ENCODE measurements at regions not wholly inside any gene's neighbourhood (a gene's known extent, or its start where the extent isn't known, plus 50 kb on each side); places are given as distances from the start of the nearest gene placed in this dataset.

GRCh38 chr3:72327008-72327407 lies 521.2 kb downstream of the SHQ1 start:
- H3K4me3 ChIP-seq (ENCODE audit: insufficient read depth, low read depth, low read length) = no peak overlapping the region
- no peak overlapping the region for H3K27ac ChIP-seq (ENCODE audit: low read depth, low read length)
- no peaks in the 10 kb centered on the region for H3K79me2 ChIP-seq (ENCODE audit: insufficient read depth, low read length)
- H3K4me2 ChIP-seq (ENCODE audit: low read length) = no peak overlapping the region
- peaks cover 8% of the 10 kb centered on the region for H3K4me1 ChIP-seq (ENCODE audit: insufficient read depth, low read length)
- Mint-ChIP-seq H3K4me1 (ENCODE audit: low read depth, unreplicated experiment) (peaks cover 5% of the 10 kb centered on the region), H3K4me3 (ENCODE audit: unreplicated experiment) (no peak overlapping the region), H3K9me3 (ENCODE audit: unreplicated experiment) (peaks cover 10% of the 10 kb centered on the region), H3K27me3 (ENCODE audit: low read depth, unreplicated experiment) (peaks cover 37% of the 10 kb centered on the region), H3K27ac (ENCODE audit: unreplicated experiment) (no peak overlapping the region), H3K36me3 (ENCODE audit: low read depth, unreplicated experiment) (no peaks in the 10 kb centered on the region)
- no peak overlapping the region for H3K9ac ChIP-seq (ENCODE audit: low read length)
- H2AFZ ChIP-seq (ENCODE audit: low read depth, low read length) = no peak overlapping the region
- TF ChIP-seq CTCF (IDR thresholded peaks at IDR 0.05; ENCODE audit: insufficient read depth, low read depth, low read length) (no peak), EZH2 (IDR thresholded peaks at IDR 0.05; ENCODE audit: insufficient read depth, low read length) (no peak)
- no peaks in the 10 kb centered on the region for H4K20me1 ChIP-seq (ENCODE audit: insufficient read depth, low read length)
- DNase-seq (ENCODE audit: low read depth) (no peak), FAIRE-seq (no peak)
- peaks cover 36% of the 10 kb centered on the region for H3K27me3 ChIP-seq (ENCODE audit: insufficient read depth, low read length)
- no peaks in the 10 kb centered on the region for H3K9me3 ChIP-seq (ENCODE audit: insufficient read depth, low read depth, low read length)
- no peaks in the 10 kb centered on the region for H3K36me3 ChIP-seq (ENCODE audit: insufficient read depth, low read length)

- peaks cover 6% of the 10 kb centered on the region for H3K4me1 ChIP-seq (ENCODE audit: insufficient read depth, low read length)
- H3K4me1 Mint-ChIP-seq (ENCODE audit: low read depth, unreplicated experiment) = no peaks in the 10 kb centered on the region
- no peak overlapping the region for H3K27ac ChIP-seq (ENCODE audit: low read depth, low read length)
- no peak overlapping the region for H3K4me3 Mint-ChIP-seq (ENCODE audit: unreplicated experiment)
- DNase-seq (ENCODE audit: low read depth) (no peak), FAIRE-seq (no peak)
- no peak overlapping the region for H3K9ac ChIP-seq (ENCODE audit: low read length)
- H3K4me3 ChIP-seq (ENCODE audit: insufficient read depth, low read depth, low read length) = no peak overlapping the region
- TF ChIP-seq CTCF (IDR thresholded peaks at IDR 0.05; ENCODE audit: insufficient read depth, low read depth, low read length) (no peak), EZH2 (IDR thresholded peaks at IDR 0.05; ENCODE audit: insufficient read depth, low read length) (no peak)
- H3K9me3 Mint-ChIP-seq (ENCODE audit: unreplicated experiment) = peaks cover 10% of the 10 kb centered on the region
- H3K4me2 ChIP-seq (ENCODE audit: low read length) = no peak overlapping the region
- no peaks in the 10 kb centered on the region for H3K36me3 Mint-ChIP-seq (ENCODE audit: low read depth, unreplicated experiment)
- no peaks in the 10 kb centered on the region for H3K79me2 ChIP-seq (ENCODE audit: insufficient read depth, low read length)
- H3K9me3 ChIP-seq (ENCODE audit: insufficient read depth, low read depth, low read length) = no peaks in the 10 kb centered on the region
- no peak overlapping the region for H3K27ac Mint-ChIP-seq (ENCODE audit: unreplicated experiment)
- H3K27me3 Mint-ChIP-seq (ENCODE audit: low read depth, unreplicated experiment) = peaks cover 15% of the 10 kb centered on the region
- no peak overlapping the region for H2AFZ ChIP-seq (ENCODE audit: low read depth, low read length)
- H4K20me1 ChIP-seq (ENCODE audit: insufficient read depth, low read length) = no peaks in the 10 kb centered on the region
- H3K36me3 ChIP-seq (ENCODE audit: insufficient read depth, low read length) = no peaks in the 10 kb centered on the region
- H3K27me3 ChIP-seq (ENCODE audit: insufficient read depth, low read length) = peaks cover 25% of the 10 kb centered on the region
Measured at GRCh38 chr3:72324253-72324811, 523.9 kb downstream of the SHQ1 start.

GRCh38 chr3:72323773-72324172 lies 524.5 kb downstream of the SHQ1 start:
- Histone ChIP-seq H3K9me3 (ENCODE audit: insufficient read depth, low read depth, low read length) (no peaks in the 10 kb centered on the region), H3K4me3 (ENCODE audit: insufficient read depth, low read depth, low read length) (no peak overlapping the region), H4K20me1 (ENCODE audit: insufficient read depth, low read length) (no peaks in the 10 kb centered on the region), H3K36me3 (ENCODE audit: insufficient read depth, low read length) (no peaks in the 10 kb centered on the region), H3K4me2 (ENCODE audit: low read length) (no peak overlapping the region), H3K4me1 (ENCODE audit: insufficient read depth, low read length) (peaks cover 8% of the 10 kb centered on the region), H2AFZ (ENCODE audit: low read depth, low read length) (no peak overlapping the region), H3K9ac (ENCODE audit: low read length) (no peak overlapping the region), H3K27me3 (ENCODE audit: insufficient read depth, low read length) (peaks cover 20% of the 10 kb centered on the region), H3K79me2 (ENCODE audit: insufficient read depth, low read length) (no peaks in the 10 kb centered on the region), H3K27ac (ENCODE audit: low read depth, low read length) (no peak overlapping the region)
- FAIRE-seq (no peak), DNase-seq (ENCODE audit: low read depth) (no peak)
- peaks cover 13% of the 10 kb centered on the region for H3K27me3 Mint-ChIP-seq (ENCODE audit: low read depth, unreplicated experiment)
- H3K27ac Mint-ChIP-seq (ENCODE audit: unreplicated experiment) = no peak overlapping the region
- no peaks in the 10 kb centered on the region for H3K36me3 Mint-ChIP-seq (ENCODE audit: low read depth, unreplicated experiment)
- H3K4me3 Mint-ChIP-seq (ENCODE audit: unreplicated experiment) = no peak overlapping the region
- H3K9me3 Mint-ChIP-seq (ENCODE audit: unreplicated experiment) = peaks cover 10% of the 10 kb centered on the region
- H3K4me1 Mint-ChIP-seq (ENCODE audit: low read depth, unreplicated experiment) = no peaks in the 10 kb centered on the region
- no peak for TF ChIP-seq CTCF (IDR thresholded peaks at IDR 0.05; ENCODE audit: insufficient read depth, low read depth, low read length)
- TF ChIP-seq EZH2 (IDR thresholded peaks at IDR 0.05; ENCODE audit: insufficient read depth, low read length) = no peak

Measured in astrocyte (in vitro differentiated cells and primary cell).